ENCODE measurements at regions not wholly inside any gene's neighbourhood (a gene's known extent, or its start where the extent isn't known, plus 50 kb on each side); places are given as distances from the start of the nearest gene placed in this dataset.
"Not testable (repeated sequence)": the region's sequence is repeated elsewhere in the genome, so short reads cannot be mapped to it uniquely, and the experiment has no call there.

DNA sequence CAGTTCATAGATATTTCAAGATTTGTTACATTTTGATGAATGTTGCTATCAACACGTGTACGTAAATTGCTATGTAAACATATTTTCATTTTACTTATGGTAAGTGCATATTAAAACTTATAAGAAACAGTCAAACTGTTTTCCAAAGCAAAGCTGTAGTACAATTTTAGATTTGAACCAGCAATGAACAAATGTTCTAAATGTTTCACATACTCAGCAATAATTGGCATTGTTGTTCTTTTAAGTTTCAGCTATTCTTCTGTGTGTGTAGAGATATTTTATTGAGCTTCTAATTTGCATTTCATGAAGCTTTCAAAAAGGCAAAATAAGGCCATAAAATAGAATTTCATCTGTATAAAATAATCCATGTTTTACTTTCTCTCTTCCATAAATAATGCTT is 1433.2 kb downstream of the LRFN5 start:
- TF ChIP-seq JUND (IDR thresholded peaks at IDR 0.05; ENCODE audit: low read depth): no peak
- no peak for DNase-seq (ENCODE audit: low read depth in 1 of 2, low spot score in 1 of 2)
- in situ Hi-C loops (cut with HindIII; ENCODE audit: low pct_unique_long_range_greater_than_20kb, low sequenced_read_pairs): no loop called here

DNA sequence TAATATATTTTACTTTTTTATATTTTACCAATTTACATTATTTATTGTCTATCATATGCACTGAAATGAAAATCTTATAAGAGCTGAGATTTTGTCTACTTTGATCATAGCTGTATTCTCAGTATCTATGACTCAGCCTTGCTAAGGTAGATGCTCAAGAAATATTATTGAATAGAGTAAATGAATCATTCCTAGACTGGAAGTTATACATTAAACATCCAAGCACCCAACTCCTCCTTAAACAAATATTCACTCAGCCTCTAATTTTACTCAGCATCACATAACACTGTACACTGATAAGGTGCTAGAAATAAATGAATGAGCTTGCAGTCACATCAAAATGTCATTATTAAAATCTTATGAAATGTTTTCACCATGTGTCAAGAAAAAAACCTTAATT is 1424.9 kb downstream of the LRFN5 start:
- TF ChIP-seq JUND (IDR thresholded peaks at IDR 0.05; ENCODE audit: low read depth): no peak
- DNase-seq (ENCODE audit: low read depth in 1 of 2, low spot score in 1 of 2): no peak
- in situ Hi-C loops (cut with HindIII; ENCODE audit: low pct_unique_long_range_greater_than_20kb, low sequenced_read_pairs): no loop called here

DNA sequence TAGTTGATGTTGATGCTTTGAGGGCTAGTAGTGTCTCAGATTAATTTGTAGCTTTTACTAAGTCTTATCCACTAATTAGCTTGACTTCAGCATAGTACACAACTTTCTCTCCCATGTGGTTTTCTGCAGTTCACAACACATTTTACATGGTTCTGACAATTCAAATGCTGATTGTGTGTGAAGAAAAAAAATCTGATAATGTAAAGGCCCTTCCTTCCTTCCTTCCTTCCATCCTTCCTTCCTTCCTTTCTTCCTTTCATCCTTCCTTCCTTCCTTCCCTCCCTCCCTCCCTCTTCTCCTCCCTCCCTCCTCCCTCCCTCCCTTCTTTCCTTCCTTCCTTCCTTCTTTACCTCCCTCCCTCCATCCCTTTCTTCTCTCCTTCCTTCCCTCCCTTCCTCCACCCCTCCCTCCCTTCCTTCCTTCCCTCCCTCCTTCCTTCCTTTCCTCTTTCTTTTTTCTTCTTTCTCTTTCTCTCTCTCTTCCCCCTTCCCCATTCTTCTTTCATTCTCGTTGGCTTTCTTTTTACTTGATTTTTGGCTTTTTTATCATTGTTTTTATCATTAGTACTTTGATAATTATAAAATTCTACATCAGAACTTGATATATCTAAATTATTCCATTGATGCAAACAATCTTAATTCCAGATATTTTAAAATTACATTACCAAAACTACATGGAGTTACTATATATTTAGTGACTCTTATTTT is 1415.6 kb downstream of the LRFN5 start:
- no peak for TF ChIP-seq JUND (IDR thresholded peaks at IDR 0.05; ENCODE audit: low read depth)
- in situ Hi-C loops (cut with HindIII; ENCODE audit: low pct_unique_long_range_greater_than_20kb, low sequenced_read_pairs): no loop called here
- DNase-seq (ENCODE audit: low read depth in 1 of 2, low spot score in 1 of 2): no peak

DNA sequence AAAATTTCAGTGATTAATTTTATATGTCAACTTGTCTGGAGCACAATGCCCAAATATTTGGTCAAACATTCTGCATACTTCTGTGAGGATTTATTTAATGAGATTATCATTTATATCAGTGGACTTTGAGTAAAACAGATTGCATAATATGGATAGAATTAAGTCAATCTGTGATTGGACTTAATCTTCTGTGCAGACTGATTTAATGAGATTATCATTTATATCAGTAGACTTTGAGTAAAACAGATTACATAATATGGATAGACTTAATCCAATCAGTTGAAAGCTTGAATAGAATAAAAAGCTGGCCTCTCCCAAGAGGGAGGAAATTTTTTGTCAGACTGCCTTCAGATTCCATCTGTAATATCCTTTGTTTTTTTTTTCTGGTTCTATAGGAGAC is 1413.2 kb downstream of the LRFN5 start:
- TF ChIP-seq JUND (IDR thresholded peaks at IDR 0.05; ENCODE audit: low read depth): no peak
- no peak for DNase-seq (ENCODE audit: low read depth in 1 of 2, low spot score in 1 of 2)
- in situ Hi-C loops (cut with HindIII; ENCODE audit: low pct_unique_long_range_greater_than_20kb, low sequenced_read_pairs): no loop called here

DNA sequence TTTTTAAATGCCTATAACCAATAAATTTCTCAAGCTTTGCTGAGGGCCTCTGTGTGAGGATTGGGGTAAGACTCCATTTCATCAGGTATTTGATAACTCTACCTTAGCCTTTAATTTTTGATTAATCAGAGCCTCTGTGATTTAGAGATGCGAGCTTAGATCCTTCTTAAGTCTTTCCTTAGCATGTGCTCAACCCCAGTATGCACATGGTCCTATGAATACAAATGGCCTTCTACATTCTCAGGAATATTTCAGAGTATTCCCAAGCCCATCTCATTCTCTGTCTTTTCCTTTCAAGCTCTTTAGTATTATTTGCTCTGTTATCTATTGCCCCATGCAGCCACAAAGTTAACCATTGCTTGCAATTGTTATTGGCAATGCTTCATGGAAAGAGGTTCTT is 1407.7 kb downstream of the LRFN5 start:
- in situ Hi-C loops (cut with HindIII; ENCODE audit: low pct_unique_long_range_greater_than_20kb, low sequenced_read_pairs): no loop called here
- no peak for TF ChIP-seq JUND (IDR thresholded peaks at IDR 0.05; ENCODE audit: low read depth)
- no peak for DNase-seq (ENCODE audit: low read depth in 1 of 2, low spot score in 1 of 2)

DNA sequence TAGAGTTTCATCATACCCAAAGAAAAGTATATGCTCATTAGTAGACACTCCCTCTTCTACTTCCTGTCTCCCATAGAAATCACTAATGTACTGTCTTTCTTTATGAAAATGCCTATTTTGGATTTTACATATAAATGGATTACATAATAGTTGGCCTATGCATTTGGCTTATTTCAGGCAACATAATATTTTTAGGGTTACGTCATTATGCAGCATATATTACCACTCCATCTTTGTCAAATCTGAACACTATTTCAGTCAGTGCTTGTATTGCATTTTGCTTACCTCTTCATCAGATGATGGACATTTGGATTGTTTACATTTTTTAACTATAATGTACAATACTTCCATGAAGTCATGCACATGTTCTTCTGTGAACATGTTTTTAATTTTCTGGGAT is 1406.1 kb downstream of the LRFN5 start:
- no peak for TF ChIP-seq JUND (IDR thresholded peaks at IDR 0.05; ENCODE audit: low read depth)
- no peak for DNase-seq (ENCODE audit: low read depth in 1 of 2, low spot score in 1 of 2)
- in situ Hi-C loops (cut with HindIII; ENCODE audit: low pct_unique_long_range_greater_than_20kb, low sequenced_read_pairs): no loop called here

DNA sequence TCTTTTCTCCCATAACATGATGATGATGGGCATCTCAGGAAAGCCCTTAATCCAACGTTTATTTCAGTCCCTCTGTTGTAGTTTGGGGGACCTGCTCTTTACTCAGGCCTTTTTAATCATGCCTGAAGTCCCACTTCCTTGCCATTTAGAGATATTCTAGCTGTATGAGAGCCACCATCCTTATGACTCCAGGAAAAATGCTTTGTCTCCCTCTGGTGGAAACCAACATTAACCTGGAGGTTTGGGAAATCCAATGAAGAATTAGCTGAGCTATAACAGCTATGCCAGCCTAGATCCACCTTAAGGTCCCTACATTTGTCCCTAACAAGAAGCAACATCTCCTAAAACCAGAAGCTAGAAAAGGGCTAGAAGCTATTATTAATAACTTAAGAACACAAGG is 1399.1 kb downstream of the LRFN5 start:
- peak; percentile 9 to 63 for DNase-seq (ENCODE audit: low read depth in 1 of 2, low spot score in 1 of 2)
- in situ Hi-C loops (cut with HindIII; ENCODE audit: low pct_unique_long_range_greater_than_20kb, low sequenced_read_pairs): no loop called here
- TF ChIP-seq JUND (IDR thresholded peaks at IDR 0.05; ENCODE audit: low read depth): no peak

DNA sequence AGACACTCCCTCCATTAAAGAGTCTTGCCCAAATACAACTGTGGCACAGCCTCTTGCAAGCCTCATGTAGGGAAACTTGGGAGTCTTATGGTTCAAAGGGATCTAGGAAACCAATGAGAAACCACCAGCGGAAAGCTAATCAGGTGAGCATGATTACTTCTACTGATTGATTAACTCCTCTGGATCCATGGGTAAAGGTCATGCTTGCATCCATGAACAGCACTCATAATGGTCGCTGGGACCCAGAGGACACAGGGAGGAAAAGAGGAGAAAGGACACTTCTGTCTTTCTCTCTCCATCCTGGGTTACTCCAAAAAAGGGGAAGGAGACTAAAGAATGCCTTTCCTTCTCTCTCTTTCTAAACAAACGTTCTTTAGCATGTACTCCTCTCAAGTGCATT is 1397.2 kb downstream of the LRFN5 start:
- TF ChIP-seq JUND (IDR thresholded peaks at IDR 0.05; ENCODE audit: low read depth): no peak
- in situ Hi-C loops (cut with HindIII; ENCODE audit: low pct_unique_long_range_greater_than_20kb, low sequenced_read_pairs): no loop called here
- peak in 1 of 2 experiments; percentile 23 for DNase-seq (ENCODE audit: low read depth in 1 of 2, low spot score in 1 of 2)

DNA sequence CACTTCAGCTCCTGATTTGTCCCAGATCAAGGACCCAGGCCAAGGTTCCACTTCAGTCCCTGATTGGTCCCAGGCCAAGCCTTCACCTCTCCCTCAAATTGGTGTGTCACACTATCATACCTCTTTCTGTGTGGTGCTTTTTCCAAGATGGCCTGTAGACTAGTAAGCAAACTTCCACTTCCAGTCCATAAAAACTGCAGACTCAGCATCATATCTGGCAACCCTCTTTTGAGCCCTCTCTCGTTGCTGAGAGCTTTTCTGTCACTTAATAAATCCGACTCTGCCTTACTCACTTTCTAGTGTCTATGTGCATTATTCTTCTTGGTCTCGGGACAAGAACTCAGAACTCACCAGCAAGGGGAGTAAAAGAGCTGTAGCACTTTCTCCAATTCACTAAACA is 1395.1 kb downstream of the LRFN5 start:
- in situ Hi-C loops (cut with HindIII; ENCODE audit: low pct_unique_long_range_greater_than_20kb, low sequenced_read_pairs): no loop called here
- DNase-seq (ENCODE audit: low read depth in 1 of 2, low spot score in 1 of 2): peak in 1 of 2 experiments; percentile 11
- no peak for TF ChIP-seq JUND (IDR thresholded peaks at IDR 0.05; ENCODE audit: low read depth)

DNA sequence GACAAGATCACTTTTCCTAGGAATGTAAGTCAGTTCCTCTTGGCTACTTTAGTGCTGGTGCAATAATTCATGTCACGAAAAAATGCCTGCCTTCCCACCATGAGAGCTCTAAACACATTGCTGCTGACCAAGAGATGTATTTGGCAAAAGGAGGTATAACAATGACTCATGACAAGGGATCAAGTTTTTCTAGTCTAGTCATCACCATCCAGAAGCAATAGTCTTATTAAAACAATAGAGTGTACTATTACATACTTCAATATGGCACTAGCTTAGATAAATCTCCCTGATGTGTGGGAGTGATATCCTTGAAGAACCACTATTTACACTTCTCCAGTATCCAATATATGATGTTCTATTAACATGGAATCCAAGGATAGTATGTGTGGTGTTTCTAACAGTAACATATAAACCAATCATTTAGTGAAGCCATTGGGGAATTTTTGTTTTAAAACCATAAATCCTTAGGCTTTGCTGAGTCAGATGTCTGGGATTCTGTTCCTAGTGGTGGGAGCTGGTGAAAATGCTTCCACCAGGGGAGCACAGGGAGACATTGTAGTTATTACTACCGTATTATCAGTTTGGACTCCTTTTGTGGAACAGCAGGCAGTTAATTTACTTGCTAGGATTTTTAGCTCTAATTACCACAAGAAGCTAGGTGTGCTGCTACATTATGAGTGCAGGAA is 1387.5 kb downstream of the LRFN5 start:
- peak in 1 of 2 experiments; percentile 48 for DNase-seq (ENCODE audit: low read depth in 1 of 2, low spot score in 1 of 2)
- in situ Hi-C loops (cut with HindIII; ENCODE audit: low pct_unique_long_range_greater_than_20kb, low sequenced_read_pairs): no loop called here
- TF ChIP-seq JUND (IDR thresholded peaks at IDR 0.05; ENCODE audit: low read depth): no peak

DNA sequence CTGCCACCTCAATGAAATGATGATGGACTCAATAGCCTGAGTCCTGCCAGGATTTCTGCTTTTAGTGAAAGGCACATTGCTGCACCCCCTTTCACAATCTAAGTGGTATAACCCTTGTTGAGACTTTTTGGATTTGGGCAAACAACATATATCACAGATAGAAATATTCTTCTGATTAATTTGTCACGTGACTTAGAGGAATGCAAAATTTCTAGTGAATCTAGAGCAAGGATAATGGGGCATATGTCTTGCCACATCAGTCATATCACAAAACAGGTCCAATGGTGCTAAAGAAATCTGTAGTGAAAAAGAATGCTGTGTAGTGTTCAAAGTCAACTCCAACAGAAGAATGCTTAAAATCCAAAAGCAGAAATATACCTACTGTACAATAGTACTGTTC is 1386.3 kb downstream of the LRFN5 start:
- TF ChIP-seq JUND (IDR thresholded peaks at IDR 0.05; ENCODE audit: low read depth): no peak
- DNase-seq (ENCODE audit: low read depth in 1 of 2, low spot score in 1 of 2): no peak
- in situ Hi-C loops (cut with HindIII; ENCODE audit: low pct_unique_long_range_greater_than_20kb, low sequenced_read_pairs): no loop called here

DNA sequence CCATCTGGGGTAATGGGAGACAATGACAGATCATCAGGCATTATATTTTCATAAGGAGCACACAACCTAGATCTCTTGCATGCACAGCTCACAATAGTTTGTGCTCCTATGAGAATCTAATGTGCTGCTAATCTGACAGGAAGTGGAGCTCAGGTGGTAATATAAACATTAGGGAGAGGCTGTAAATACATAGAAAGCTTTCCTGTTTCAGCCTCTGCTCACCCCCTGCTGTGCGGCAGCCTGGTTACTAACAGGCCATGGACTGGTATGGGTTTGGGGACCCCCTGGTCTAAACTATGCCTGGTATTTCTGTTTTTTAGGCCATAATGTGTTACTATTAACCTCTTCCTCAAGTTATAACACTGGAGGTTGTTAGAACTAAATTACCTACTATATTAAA is 1373.7 kb downstream of the LRFN5 start:
- DNase-seq (ENCODE audit: low read depth in 1 of 2, low spot score in 1 of 2): no peak
- no peak for TF ChIP-seq JUND (IDR thresholded peaks at IDR 0.05; ENCODE audit: low read depth)
- in situ Hi-C loops (cut with HindIII; ENCODE audit: low pct_unique_long_range_greater_than_20kb, low sequenced_read_pairs): no loop called here

DNA sequence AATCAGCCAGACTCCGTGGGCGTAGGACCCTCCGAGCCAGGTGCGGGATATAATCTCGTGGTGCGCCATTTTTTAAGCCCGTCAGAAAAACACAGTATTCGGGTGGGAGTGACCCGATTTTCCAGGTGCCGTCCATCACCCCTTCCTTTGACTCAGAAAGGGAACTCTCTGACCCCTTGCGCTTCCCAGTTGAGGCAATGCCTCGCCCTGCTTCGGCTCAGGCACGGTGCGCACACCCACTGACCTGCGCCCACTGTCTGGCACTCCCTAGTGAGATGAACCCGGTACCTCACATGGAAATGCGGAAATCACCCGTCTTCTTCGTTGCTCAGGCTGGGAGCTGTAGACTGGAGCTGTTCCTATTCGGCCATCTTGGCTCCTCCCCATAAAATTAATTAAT is 1366.5 kb downstream of the LRFN5 start:
- in situ Hi-C loops (cut with HindIII; ENCODE audit: low pct_unique_long_range_greater_than_20kb, low sequenced_read_pairs): not testable (repeated sequence)

DNA sequence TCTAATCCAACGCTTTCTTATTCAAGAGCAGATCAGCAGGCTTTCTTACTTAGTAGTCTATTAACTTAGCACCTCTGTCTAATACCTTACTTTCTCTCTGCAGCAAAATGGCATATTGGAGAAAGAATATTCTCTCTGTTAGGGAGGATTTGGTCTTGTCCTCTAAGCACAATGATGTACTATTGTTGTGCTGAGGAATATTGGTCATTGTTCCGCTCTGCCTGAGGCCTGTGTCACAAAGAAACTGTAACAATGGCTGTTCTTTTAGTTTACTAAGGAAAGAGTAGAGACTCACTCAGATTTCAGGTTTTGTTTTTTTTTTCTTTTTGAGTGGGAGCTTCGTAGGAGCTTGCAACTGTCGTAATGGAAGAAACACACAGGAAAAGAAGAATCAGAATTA is 1358.8 kb downstream of the LRFN5 start:
- TF ChIP-seq JUND (IDR thresholded peaks at IDR 0.05; ENCODE audit: low read depth): no peak
- no peak for DNase-seq (ENCODE audit: low read depth in 1 of 2, low spot score in 1 of 2)
- in situ Hi-C loops (cut with HindIII; ENCODE audit: low pct_unique_long_range_greater_than_20kb, low sequenced_read_pairs): no loop called here

More for the DNA sequence above, 1366.5 kb downstream of the LRFN5 start:
- not testable (repeated sequence) for DNase-seq (ENCODE audit: low read depth in 1 of 2, low spot score in 1 of 2)
